ENCODE measurements at regions not wholly inside any gene's neighbourhood (a gene's known extent, or its start where the extent isn't known, plus 50 kb on each side); places are given as distances from the start of the nearest gene placed in this dataset.

- H3K4me3 ChIP-seq (replicated peaks in 1 of 3; ENCODE audit: insufficient read depth in 1 of 3, low read depth in 1 of 3, low read length in 3 of 3), result no peak overlapping the region
- FAIRE-seq, result no peak
- H3K9me1 ChIP-seq (replicated peaks; ENCODE audit: control insufficient read depth, extremely low read depth, insufficient read depth, low read length), result no peaks in the 10 kb centered on the region
- no peak overlapping the region for H3K4me2 ChIP-seq (ENCODE audit: insufficient read depth, low read length)
- no peaks in the 10 kb centered on the region for H3K9me3 ChIP-seq (replicated peaks; ENCODE audit: control insufficient read depth, insufficient read depth, low read length)
- H2AFZ ChIP-seq (ENCODE audit: low read depth, low read length), result no peak overlapping the region
- H4K20me1 ChIP-seq (replicated peaks; ENCODE audit: control insufficient read depth, extremely low read depth, insufficient read depth, low read length), result no peaks in the 10 kb centered on the region
- ChIA-PET POLR2A (no interaction called here), CTCF (interaction anchor here (1.3 to 1.9 kb wide), 2 partner anchors 11 to 13 kb away, joined by 3 to 6 read pairs; no protein-coding TSS in a partner anchor)
- no peak overlapping the region for H3K27ac ChIP-seq (ENCODE audit: insufficient read depth, low read depth, low read length)
- H3K27me3 ChIP-seq (ENCODE audit: control insufficient read depth in 2 of 2, insufficient read depth in 2 of 2, low read length in 2 of 2), result no peaks in the 10 kb centered on the region
- DNase-seq (ENCODE audit: low read depth, low spot score), result no peak
- TF ChIP-seq, protein P1, sequence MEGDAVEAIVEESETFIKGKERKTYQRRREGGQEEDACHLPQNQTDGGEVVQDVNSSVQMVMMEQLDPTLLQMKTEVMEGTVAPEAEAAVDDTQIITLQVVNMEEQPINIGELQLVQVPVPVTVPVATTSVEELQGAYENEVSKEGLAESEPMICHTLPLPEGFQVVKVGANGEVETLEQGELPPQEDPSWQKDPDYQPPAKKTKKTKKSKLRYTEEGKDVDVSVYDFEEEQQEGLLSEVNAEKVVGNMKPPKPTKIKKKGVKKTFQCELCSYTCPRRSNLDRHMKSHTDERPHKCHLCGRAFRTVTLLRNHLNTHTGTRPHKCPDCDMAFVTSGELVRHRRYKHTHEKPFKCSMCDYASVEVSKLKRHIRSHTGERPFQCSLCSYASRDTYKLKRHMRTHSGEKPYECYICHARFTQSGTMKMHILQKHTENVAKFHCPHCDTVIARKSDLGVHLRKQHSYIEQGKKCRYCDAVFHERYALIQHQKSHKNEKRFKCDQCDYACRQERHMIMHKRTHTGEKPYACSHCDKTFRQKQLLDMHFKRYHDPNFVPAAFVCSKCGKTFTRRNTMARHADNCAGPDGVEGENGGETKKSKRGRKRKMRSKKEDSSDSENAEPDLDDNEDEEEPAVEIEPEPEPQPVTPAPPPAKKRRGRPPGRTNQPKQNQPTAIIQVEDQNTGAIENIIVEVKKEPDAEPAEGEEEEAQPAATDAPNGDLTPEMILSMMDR (IDR thresholded peaks at IDR 0.05; ENCODE audit: extremely low read depth in 1 of 2, insufficient read depth in 1 of 2, low read depth in 1 of 2, low read length in 2 of 2), result no peak
- TF ChIP-seq POLR2A (IDR thresholded peaks at IDR 0.05; ENCODE audit: low read depth, low read length) (no peak), GATA2 (IDR thresholded peaks at IDR 0.05; ENCODE audit: insufficient read depth, insufficient read length, low read depth, low read length) (no peak), POLR2AphosphoS5 (IDR thresholded peaks at IDR 0.05; ENCODE audit: insufficient read depth, low read depth, low read length) (no peak), MYC (IDR thresholded peaks at IDR 0.05; ENCODE audit: low read depth, low read length) (no peak), EZH2 (IDR thresholded peaks at IDR 0.05; ENCODE audit: borderline replicate concordance, low read depth, low read length, severe bottlenecking) (no peak), FOS (IDR thresholded peaks at IDR 0.05; ENCODE audit: borderline replicate concordance, insufficient read depth, low read length) (no peak), JUN (IDR thresholded peaks at IDR 0.05; ENCODE audit: borderline replicate concordance, insufficient read depth, insufficient read length, low read depth) (no peak)
- TF ChIP-seq, protein P2, sequence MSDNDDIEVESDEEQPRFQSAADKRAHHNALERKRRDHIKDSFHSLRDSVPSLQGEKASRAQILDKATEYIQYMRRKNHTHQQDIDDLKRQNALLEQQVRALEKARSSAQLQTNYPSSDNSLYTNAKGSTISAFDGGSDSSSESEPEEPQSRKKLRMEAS (IDR thresholded peaks at IDR 0.05; ENCODE audit: insufficient read depth, insufficient read length), result no peak
- no peaks in the 10 kb centered on the region for H3K36me3 ChIP-seq (ENCODE audit: control insufficient read depth in 2 of 2, extremely low read depth in 1 of 2, insufficient read depth in 2 of 2, low read length in 2 of 2)
- no TSS peak for BruUV-seq (replicated peaks)
- intact Hi-C loops (cut with micrococcal nuclease), result no loop called here
- H3K79me2 ChIP-seq (ENCODE audit: control insufficient read depth, insufficient read depth, low read length), result no peaks in the 10 kb centered on the region
- no peaks in the 10 kb centered on the region for H3K4me1 ChIP-seq (ENCODE audit: control insufficient read depth, extremely low read depth, insufficient read depth, low read length)
- dilution Hi-C loops (cut with MboI; ENCODE audit: extremely low pct_ligation_motif_present, low sequenced_read_pairs), result no loop called here
- no peak overlapping the region for H3K9ac ChIP-seq (replicated peaks; ENCODE audit: extremely low read depth, insufficient read depth, low read length)
These were observed 159.7 kb downstream of the SERPINI1 start for GRCh38 chr3:167895178-167895577.

Measured in endothelial cell of umbilical vein (primary cell).